Suppressor macrophage (primary cell): ENCODE measurements at regions not wholly inside any gene's neighbourhood (a gene's known extent, or its start where the extent isn't known, plus 50 kb on each side); places are given as distances from the start of the nearest gene placed in this dataset.
"Not testable (repeated sequence)": the region's sequence is repeated elsewhere in the genome, so short reads cannot be mapped to it uniquely, and the experiment has no call there.

Experiments used
- DNase-seq, 4 experiments: peaks; one replicate each; pipeline ENCODE4 v3.0.0-alpha.2; 2020 to 2022

DNA sequence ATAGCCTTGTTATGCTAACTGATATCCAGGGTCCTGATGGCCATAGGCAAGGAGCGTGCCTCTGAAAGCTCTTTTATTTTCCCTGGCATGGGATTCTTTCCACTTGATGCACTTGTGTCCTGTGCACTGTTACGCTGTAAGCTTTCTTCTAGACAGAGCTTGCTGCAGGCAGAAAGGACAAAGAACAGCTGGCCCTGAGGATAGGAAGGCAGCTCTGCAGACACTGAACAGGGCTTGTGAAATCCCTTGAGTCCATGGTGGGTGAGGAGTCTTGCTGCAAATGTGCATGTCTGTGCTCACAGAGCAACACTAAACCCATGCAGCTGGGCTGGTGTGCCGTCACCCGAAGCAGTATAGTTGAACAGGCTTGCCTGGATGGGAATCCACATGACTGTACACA is 126.6 kb downstream of the AKAP11 start:
- no peak for DNase-seq

DNA sequence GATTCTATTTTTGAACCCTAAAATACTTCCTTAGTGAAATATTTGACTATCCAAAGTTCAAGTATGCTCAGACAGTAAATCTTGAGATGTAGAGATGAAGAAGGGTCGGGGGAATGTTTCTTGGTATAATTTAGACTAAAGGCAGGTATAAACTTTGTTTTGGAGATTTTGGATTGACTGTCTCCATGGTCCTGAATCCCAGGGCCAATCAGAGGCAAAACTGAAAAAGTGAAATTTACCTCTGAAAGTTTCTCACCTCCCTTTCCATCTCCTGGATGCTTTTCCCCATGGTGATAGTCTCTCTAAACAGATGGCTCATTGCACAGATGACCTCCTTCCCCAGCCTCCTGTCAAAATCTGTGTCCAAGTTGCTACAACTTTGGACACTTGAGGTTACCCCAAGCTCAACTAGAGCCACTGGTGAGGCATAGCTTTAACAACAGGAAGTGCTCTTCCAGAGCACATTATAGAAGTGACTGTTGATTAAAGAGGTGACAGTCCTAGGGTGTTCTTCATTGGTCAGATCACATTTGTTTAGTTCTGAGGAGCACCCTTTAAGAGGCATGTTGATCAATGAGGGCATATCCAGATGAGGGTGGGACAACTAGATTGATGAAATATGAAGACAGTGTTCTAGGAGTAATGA is 128.4 kb downstream of the AKAP11 start:
- no peak for DNase-seq

DNA sequence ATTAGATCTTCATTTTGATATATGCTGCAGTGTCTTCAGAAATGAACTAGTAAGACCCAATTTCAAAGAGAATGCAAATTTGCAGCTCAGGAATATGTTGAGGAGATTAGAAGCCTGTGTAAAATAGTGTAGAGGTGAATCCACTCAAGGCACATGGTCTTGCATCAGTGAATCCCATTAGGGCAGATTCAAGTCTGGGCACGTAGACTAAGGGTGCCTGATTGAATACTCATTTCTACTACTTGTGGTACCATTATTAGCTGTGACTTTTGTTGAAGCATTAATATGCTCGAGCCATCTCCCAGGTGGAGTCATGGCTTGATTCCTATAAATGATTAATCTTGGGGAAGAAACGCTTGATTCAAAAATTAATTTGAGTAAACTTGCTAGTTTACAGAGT is 129.4 kb downstream of the AKAP11 start:
- DNase-seq, result no peak

DNA sequence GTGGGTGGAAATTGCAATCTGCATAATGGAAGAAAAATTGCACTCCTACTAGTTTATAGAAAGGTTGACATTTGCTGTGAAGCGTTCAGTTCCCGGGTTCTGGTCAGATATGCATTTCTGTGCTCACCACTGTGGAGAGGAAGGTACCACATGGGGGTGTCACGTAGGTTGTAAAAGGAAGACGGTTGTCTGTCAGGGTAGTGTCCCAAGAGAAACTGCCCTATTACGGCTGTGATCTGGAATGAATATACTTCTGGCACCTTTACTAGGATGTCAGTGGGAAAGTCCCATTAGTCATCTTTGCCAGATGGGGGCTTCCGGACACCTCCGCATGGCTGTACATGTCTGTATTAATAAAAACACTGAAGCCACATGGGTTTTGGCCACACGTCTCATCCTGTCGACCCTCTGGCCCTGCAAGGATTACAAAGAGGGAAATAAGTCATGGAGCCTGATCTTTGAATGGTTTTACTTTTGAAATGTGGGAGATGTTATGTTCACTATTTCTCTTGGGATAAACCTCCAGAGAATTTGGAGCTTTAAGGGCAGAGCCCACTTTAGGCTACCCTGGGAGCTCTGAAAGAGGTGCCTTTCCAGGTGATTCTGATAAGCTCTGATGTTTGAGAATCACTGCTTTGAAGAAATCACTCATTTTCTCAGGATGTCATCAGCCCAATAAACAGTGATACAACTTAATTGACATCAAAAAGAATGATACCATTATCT is 133.9 kb downstream of the AKAP11 start:
- DNase-seq, result no peak

GRCh38 chr13:42409075-42409474 is 137.1 kb downstream of the AKAP11 start:
- DNase-seq, result no peak

DNA sequence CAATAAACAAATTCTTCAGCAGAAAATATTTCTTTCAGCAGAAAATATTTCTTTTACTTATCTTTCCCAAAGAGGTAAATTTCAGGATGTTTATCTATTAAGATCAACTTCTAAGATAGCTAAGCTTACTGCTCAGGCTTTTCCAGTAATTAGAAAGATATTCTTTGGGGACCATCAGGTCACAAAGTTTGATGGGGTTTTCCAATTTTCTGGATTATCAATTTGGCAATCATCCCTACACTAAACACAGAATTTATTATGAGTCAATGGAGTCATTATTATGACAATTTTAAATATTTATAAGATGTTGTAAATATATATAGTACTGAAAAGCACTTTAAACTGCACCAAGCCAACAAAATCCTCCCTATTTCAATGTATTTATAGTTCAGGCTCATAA is 137.6 kb downstream of the AKAP11 start:
- no peak for DNase-seq

GRCh38 chr13:42412812-42413483 is 141.0 kb downstream of the AKAP11 start:
- no peak for DNase-seq

DNA sequence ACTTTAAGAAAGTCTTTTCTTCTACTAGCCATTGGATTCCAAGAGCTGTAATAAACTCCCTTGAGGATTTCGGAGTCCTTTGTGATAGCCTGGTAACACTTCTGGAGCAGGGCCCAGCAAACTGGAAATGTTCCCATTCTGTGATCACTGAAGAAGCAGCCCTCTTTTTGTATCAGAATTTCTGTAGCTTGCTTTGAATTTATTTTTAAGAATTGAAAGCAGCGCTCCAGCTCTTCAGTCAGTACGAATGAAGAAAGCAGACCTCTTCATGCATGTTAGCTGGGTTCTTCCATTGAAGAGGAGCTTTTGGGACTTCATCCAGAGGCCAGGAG is 141.5 kb downstream of the AKAP11 start:
- no peak for DNase-seq

DNA sequence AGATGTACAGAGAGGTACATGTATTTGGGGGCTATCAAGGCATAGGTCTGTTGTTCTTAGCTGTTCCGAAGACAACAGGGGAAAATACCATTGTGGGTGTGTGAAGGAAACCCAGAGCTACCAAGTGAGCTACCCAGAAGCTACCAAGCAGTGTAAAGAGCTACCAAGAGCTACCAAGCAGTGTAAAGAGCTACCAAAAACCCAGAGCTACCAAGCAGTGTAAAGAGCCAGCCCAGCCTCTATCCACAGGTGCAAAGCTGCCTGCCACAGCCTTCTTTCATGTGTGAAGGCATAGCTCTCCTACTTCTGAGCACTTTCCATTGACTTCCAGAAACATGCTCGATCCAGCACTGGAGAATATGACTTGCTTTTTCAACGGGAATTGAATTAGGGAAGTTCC is 145.7 kb downstream of the AKAP11 start:
- no peak for DNase-seq

GRCh38 chr13:42418184-42418583 is 146.2 kb downstream of the AKAP11 start:
- no peak for DNase-seq

GRCh38 chr13:42420304-42420703 is 148.4 kb downstream of the AKAP11 start:
- no peak for DNase-seq

DNA sequence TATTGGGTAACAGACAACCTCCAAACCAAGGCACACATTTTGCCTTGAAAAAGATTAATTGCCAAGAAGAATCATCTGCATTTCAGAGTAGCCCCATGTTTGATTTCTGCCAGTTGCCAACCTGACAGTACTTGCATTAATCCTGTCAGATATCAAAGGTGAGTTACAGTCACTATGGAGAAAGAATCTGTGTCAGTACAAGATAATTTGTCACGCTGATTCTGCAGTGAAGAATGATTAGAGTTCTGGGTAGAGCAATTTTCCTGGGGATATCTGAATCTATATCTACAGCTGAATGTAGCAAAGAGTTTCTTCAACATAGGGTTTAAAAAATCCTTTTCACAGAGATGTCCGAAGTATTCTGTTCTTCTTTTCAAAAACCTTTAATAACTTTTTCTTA is 150.7 kb downstream of the AKAP11 start:
- DNase-seq, result no peak

- DNase-seq, result no peak
These were observed 149.8 kb upstream of the TNFSF11 start for GRCh38 chr13:42424182-42424581.

- no peak for DNase-seq
These were observed 128.6 kb upstream of the TNFSF11 start for GRCh38 chr13:42445354-42445753.

DNA sequence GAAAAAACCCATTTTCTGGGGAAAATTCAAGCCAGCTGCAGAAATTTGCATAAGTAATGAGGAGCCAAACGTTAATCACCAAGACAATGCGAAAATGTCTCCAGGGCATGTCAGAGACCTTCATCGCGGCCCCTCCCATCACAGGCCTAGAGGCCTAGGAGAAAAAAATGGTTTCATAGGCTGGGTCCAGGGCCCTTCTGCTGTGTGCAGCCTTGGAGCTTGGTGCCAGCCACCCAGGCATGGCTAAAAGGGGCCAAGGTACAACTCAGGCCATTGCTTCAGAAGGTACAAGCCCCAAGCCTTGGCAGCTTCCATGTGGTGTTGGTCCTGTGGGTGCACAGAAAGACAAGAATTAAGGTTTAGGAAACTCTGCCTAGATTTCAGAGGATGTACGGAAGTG is 127.4 kb upstream of the TNFSF11 start:
- DNase-seq, result not testable (repeated sequence)

DNA sequence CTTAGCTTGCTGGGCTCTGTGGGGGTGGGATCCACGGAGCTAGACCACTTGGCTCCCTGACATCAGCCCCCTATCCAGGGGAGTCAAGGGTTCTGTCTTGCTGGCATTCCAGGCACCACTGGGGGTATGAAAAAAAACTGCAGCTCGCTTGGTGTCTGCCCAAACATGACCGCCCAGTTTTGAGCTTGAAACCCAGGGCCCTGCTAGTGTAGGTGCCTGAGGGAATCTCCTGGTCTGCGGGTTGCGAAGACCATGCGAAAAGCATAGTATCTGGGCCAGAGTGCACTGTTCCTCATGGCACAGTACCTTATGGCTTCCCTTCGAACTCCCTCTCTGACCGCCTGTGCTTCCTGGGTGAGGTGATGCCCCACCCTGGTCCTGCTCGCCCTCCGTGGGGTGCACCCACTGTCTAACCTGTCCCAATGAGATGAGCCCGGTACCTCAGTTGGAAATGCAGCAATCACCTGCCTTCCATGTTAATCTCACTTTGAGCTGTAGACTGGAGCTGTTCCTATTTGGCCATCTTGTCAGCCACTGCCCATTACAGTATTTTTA is 120.8 kb upstream of the TNFSF11 start:
- DNase-seq, result no peak

- DNase-seq, result no peak
These were observed 119.2 kb upstream of the TNFSF11 start for GRCh38 chr13:42454749-42455148.

GRCh38 chr13:42458193-42458592 is 115.8 kb upstream of the TNFSF11 start:
- DNase-seq, result no peak

DNA sequence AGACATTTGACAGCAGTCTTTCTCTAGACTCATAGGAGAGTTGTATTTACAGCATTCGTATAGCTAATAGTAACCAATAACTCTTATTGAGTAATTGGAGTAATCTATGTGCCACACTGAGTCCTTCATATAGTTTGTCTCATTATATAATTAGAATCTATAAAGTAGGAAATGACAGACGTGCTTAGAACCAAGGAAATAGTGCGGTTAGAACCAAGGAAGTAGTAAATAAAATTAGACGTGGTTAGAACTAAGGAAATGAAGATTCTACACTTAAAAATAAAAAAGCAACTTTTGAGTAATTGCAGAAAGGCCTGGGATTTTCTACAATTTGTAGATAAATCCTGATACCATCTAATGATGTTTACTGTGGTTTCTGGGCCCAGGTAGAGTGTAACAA is 107.8 kb upstream of the TNFSF11 start:
- no peak for DNase-seq

DNA sequence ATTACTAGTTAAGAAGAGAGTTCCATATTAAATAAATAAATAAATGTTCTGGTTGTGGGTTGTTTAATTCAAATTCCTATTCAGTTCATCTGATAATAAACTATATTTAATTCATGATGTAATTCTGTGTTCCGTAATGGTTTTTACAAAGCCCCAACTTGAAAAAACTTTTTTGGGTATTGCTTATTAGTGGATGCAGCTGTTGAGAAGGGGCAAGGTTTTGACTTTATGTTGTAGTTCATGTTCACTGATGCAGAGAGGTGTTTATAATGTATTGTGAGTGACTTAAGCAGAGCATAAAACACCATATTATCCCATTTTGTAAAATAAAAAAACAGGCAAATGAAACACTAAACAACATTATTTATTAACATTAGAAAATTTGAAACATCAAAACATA is 107.3 kb upstream of the TNFSF11 start:
- DNase-seq, result no peak

- DNase-seq, result no peak
These were observed 99.0 kb upstream of the TNFSF11 start for GRCh38 chr13:42474954-42475353.

GRCh38 chr13:42477596-42478190 is 96.3 kb upstream of the TNFSF11 start:
- no peak for DNase-seq

- DNase-seq, result peak in 2 of 4 experiments; percentile 12 to 27
These were observed 95.3 kb upstream of the TNFSF11 start for GRCh38 chr13:42478531-42479156.
